CD8-positive, alpha-beta memory T cell (primary cell): ENCODE measurements at regions not wholly inside any gene's neighbourhood (a gene's known extent, or its start where the extent isn't known, plus 50 kb on each side); places are given as distances from the start of the nearest gene placed in this dataset.
"Not testable (repeated sequence)": the region's sequence is repeated elsewhere in the genome, so short reads cannot be mapped to it uniquely, and the experiment has no call there.

Experiments
- CTCF ChIA-PET: fragments of 350-600 bp; sonication (Branson Sonifier 250); formaldehyde crosslinking; loops from one replicate; lab custom pipeline; 2021; ENCODE audit warnings: antibody characterized with exemption; lab: Charles Lee
- POLR2A ChIA-PET: fragments of 350-600 bp; sonication (Branson Sonifier 250); formaldehyde crosslinking; loops from one replicate; lab custom pipeline; 2021; ENCODE audit warnings: antibody characterized with exemption; lab: Charles Lee
- DNase-seq, 5 donors: peaks; one replicate each; pipeline versions ENCODE4 v3.0.0 to v3.0.0-alpha.2; 2020 to 2022; ENCODE audit warnings: mixed read lengths in 1 of 5
- H3K27ac ChIP-seq: one replicate; pipeline ENCODE4 v1.7.0; 2013; ENCODE audit warnings: low read depth, mild to moderate bottlenecking, low read length, moderate library complexity
- H3K27me3 ChIP-seq: 2 replicates; pipeline ENCODE4 v1.7.0; 2013; ENCODE audit warnings: low read length, mild to moderate bottlenecking; ENCODE audit not compliant: insufficient read depth, poor library complexity, severe bottlenecking
- H3K36me3 ChIP-seq: 2 replicates; pipeline ENCODE4 v1.7.0; 2013; ENCODE audit warnings: mild to moderate bottlenecking, low read length, moderate library complexity; ENCODE audit not compliant: insufficient read depth
- H3K4me1 ChIP-seq: 2 replicates; pipeline ENCODE4 v1.7.0; 2013; ENCODE audit warnings: mild to moderate bottlenecking, low read length, moderate library complexity; ENCODE audit not compliant: insufficient read depth
- H3K4me3 ChIP-seq: 2 replicates; pipeline ENCODE4 v1.7.0; 2013; ENCODE audit warnings: mild to moderate bottlenecking, low read length
- H3K9me3 ChIP-seq: 2 replicates; pipeline ENCODE4 v1.7.0; 2013; ENCODE audit warnings: mild to moderate bottlenecking, low read length
- H3K27ac Mint-ChIP-seq, 8 donors: one replicate each; pipeline ENCODE4 v1.8.0; 2020 to 2021; ENCODE audit warnings: mixed read lengths in 8 of 8, mild to moderate bottlenecking in 6 of 8, inconsistent platforms in 3 of 8, moderate library complexity in 3 of 8
- H3K27me3 Mint-ChIP-seq, 2 donors: one replicate each; pipeline ENCODE4 v1.8.0; 2020 to 2021; ENCODE audit warnings: mixed read lengths in 2 of 2, mild to moderate bottlenecking in 1 of 2, moderate library complexity in 1 of 2
- H3K36me3 Mint-ChIP-seq, 3 donors: one replicate each; pipeline ENCODE4 v1.8.0; 2020 to 2021; ENCODE audit warnings: mixed read lengths in 3 of 3, inconsistent platforms in 1 of 3, mild to moderate bottlenecking in 1 of 3
- H3K4me1 Mint-ChIP-seq, 3 donors: one replicate each; pipeline ENCODE4 v1.8.0; 2020 to 2021; ENCODE audit warnings: mixed read lengths in 3 of 3, inconsistent platforms in 1 of 3, mild to moderate bottlenecking in 1 of 3
- H3K4me3 Mint-ChIP-seq, 7 donors: one replicate each; pipeline ENCODE4 v1.8.0; 2020 to 2021; ENCODE audit warnings: mixed read lengths in 7 of 7, mild to moderate bottlenecking in 6 of 7, moderate library complexity in 4 of 7, inconsistent platforms in 2 of 7
- H3K9me3 Mint-ChIP-seq, 5 donors: one replicate each; pipeline ENCODE4 v1.8.0; 2020 to 2022; ENCODE audit warnings: mixed read lengths in 5 of 5, mild to moderate bottlenecking in 3 of 5, moderate library complexity in 2 of 5, inconsistent platforms in 1 of 5

- H3K9me3 Mint-ChIP-seq, H3K27me3 ChIP-seq, H3K27me3 Mint-ChIP-seq, H3K27ac ChIP-seq, H3K36me3 ChIP-seq, POLR2A ChIA-PET, H3K4me3 ChIP-seq, CTCF ChIA-PET, H3K4me1 Mint-ChIP-seq, H3K4me3 Mint-ChIP-seq, H3K4me1 ChIP-seq, H3K9me3 ChIP-seq, H3K27ac Mint-ChIP-seq: not testable (repeated sequence)
- peak in 1 of 5 donors; percentile 24 for DNase-seq
- peaks cover 0 to 12% (median 1%) of the 10 kb centered on the region in 3 donors for H3K36me3 Mint-ChIP-seq
Observed at GRCh38 chr9:40592406-40592805, 536.1 kb downstream of the FOXD4L6 start.

GRCh38 chr9:40591915-40592314, 536.6 kb downstream of the FOXD4L6 start:
- CTCF ChIA-PET, H3K4me3 Mint-ChIP-seq, H3K9me3 ChIP-seq, H3K9me3 Mint-ChIP-seq, H3K27me3 ChIP-seq, H3K4me1 Mint-ChIP-seq, H3K4me1 ChIP-seq, H3K4me3 ChIP-seq, POLR2A ChIA-PET, H3K36me3 ChIP-seq, H3K27ac ChIP-seq, H3K27ac Mint-ChIP-seq, H3K27me3 Mint-ChIP-seq: not testable (repeated sequence)
- peak in 1 of 5 donors; percentile 45 for DNase-seq
- peaks cover 0 to 12% (median 1%) of the 10 kb centered on the region in 3 donors for H3K36me3 Mint-ChIP-seq

GRCh38 chr9:40587475-40588195, 540.8 kb downstream of the FOXD4L6 start:
- H3K27me3 ChIP-seq, H3K4me3 ChIP-seq, H3K27me3 Mint-ChIP-seq, H3K36me3 ChIP-seq, H3K4me1 Mint-ChIP-seq, H3K4me3 Mint-ChIP-seq, H3K4me1 ChIP-seq, H3K27ac Mint-ChIP-seq, CTCF ChIA-PET, H3K9me3 ChIP-seq, H3K36me3 Mint-ChIP-seq, H3K27ac ChIP-seq, H3K9me3 Mint-ChIP-seq, POLR2A ChIA-PET: not testable (repeated sequence)
- peak in 1 of 5 donors; percentile 13 for DNase-seq

GRCh38 chr9:40584039-40584438, 544.4 kb downstream of the FOXD4L6 start:
- H3K4me1 Mint-ChIP-seq, H3K9me3 ChIP-seq, H3K27ac ChIP-seq, H3K4me3 ChIP-seq, H3K27me3 Mint-ChIP-seq, H3K36me3 Mint-ChIP-seq, H3K4me1 ChIP-seq, H3K36me3 ChIP-seq, H3K27me3 ChIP-seq, POLR2A ChIA-PET, CTCF ChIA-PET, H3K9me3 Mint-ChIP-seq, H3K27ac Mint-ChIP-seq: not testable (repeated sequence)
- peak overlapping the region in 2 of 7 donors; percentile 40 to 44 for H3K4me3 Mint-ChIP-seq
- DNase-seq = peak in 1 of 5 donors; percentile 21

- CTCF ChIA-PET, H3K4me1 Mint-ChIP-seq, H3K4me1 ChIP-seq, POLR2A ChIA-PET, H3K27ac ChIP-seq, H3K9me3 Mint-ChIP-seq, H3K9me3 ChIP-seq, H3K4me3 ChIP-seq, H3K27me3 ChIP-seq, H3K36me3 ChIP-seq, H3K36me3 Mint-ChIP-seq, H3K27me3 Mint-ChIP-seq: not testable (repeated sequence)
- peak overlapping the region in 1 of 8 donors; percentile 60 for H3K27ac Mint-ChIP-seq
- peak in 1 of 5 donors; percentile 16 for DNase-seq
- H3K4me3 Mint-ChIP-seq = peak overlapping the region in 6 of 7 donors; percentile 41 to 77 (median 62)
Observed at GRCh38 chr9:40583230-40583629, 545.3 kb downstream of the FOXD4L6 start.

- H3K27ac Mint-ChIP-seq, H3K27me3 ChIP-seq, H3K27ac ChIP-seq, H3K9me3 Mint-ChIP-seq, H3K36me3 ChIP-seq, H3K4me1 Mint-ChIP-seq, H3K27me3 Mint-ChIP-seq, H3K4me1 ChIP-seq, DNase-seq, H3K9me3 ChIP-seq, H3K4me3 ChIP-seq, H3K36me3 Mint-ChIP-seq, H3K4me3 Mint-ChIP-seq, CTCF ChIA-PET, POLR2A ChIA-PET: not testable (repeated sequence)
Observed at GRCh38 chr9:40578908-40579307, 549.6 kb downstream of the FOXD4L6 start.
